HFF-Myc (cell line): ENCODE measurements at regions not wholly inside any gene's neighbourhood (a gene's known extent, or its start where the extent isn't known, plus 50 kb on each side); places are given as distances from the start of the nearest gene placed in this dataset.

ENCODE experiments used
- DNase-seq: peaks from one replicate; pipeline ENCODE4 v3.0.0-alpha.2; 2011; ENCODE audit warnings: low read depth; ENCODE audit errors: extremely low read depth
- H3K4me3 ChIP-seq: replicated peaks from 2 replicates; pipeline ENCODE4 v1.5.1; 2011; ENCODE audit warnings: low read depth, mild to moderate bottlenecking, control low read depth, low read length
- CTCF ChIP-seq: IDR thresholded peaks from 2 replicates; pipeline ENCODE4 v1.5.1; 2012; ENCODE audit warnings: mild to moderate bottlenecking, low read depth, low read length, control low read depth; ENCODE audit errors: missing control alignments

GRCh38 chr7:119344466-119344865, 928.5 kb upstream of the KCND2 start:
- DNase-seq, result no peak
- no peak for TF ChIP-seq CTCF

GRCh38 chr7:119348491-119348890, 924.5 kb upstream of the KCND2 start:
- TF ChIP-seq CTCF, result no peak
- DNase-seq, result no peak
- H3K4me3 ChIP-seq, result no peak overlapping the region

More at GRCh38 chr7:119344466-119344865, 928.5 kb upstream of the KCND2 start:
- no peak overlapping the region for H3K4me3 ChIP-seq

- H3K4me3 ChIP-seq, result no peak overlapping the region
- DNase-seq, result no peak
- TF ChIP-seq CTCF, result no peak
Measured at GRCh38 chr7:119350334-119350733, 922.6 kb upstream of the KCND2 start.

GRCh38 chr7:119351320-119351719, 921.7 kb upstream of the KCND2 start:
- DNase-seq, result no peak
- no peak overlapping the region for H3K4me3 ChIP-seq
- TF ChIP-seq CTCF, result no peak

GRCh38 chr7:119374436-119374835, 898.5 kb upstream of the KCND2 start:
- no peak overlapping the region for H3K4me3 ChIP-seq
- DNase-seq, result no peak
- TF ChIP-seq CTCF, result no peak

- TF ChIP-seq CTCF, result no peak
- no peak for DNase-seq
Measured at GRCh38 chr7:119377861-119378260, 895.1 kb upstream of the KCND2 start.

GRCh38 chr7:119382726-119383125, 890.2 kb upstream of the KCND2 start:
- no peak for TF ChIP-seq CTCF
- H3K4me3 ChIP-seq, result no peak overlapping the region
- no peak for DNase-seq

More at GRCh38 chr7:119377861-119378260, 895.1 kb upstream of the KCND2 start:
- no peak overlapping the region for H3K4me3 ChIP-seq
